GM18507 (cell line): ENCODE measurements at regions not wholly inside any gene's neighbourhood (a gene's known extent, or its start where the extent isn't known, plus 50 kb on each side); places are given as distances from the start of the nearest gene placed in this dataset.
A peak's percentile ranks its signal among the peaks of the same experiment; 100 is the strongest.

Source experiments
- DNase-seq: peaks from one replicate; pipeline ENCODE4 v3.0.0; 2011; ENCODE audit warnings: low read depth; ENCODE audit not compliant: insufficient read length; ENCODE audit errors: extremely low spot score
- FAIRE-seq: peaks from 2 replicates; lab custom pipeline; 2011; peaks lifted over from hg19 to GRCh38; lab: Jason Lieb, UNC

DNA sequence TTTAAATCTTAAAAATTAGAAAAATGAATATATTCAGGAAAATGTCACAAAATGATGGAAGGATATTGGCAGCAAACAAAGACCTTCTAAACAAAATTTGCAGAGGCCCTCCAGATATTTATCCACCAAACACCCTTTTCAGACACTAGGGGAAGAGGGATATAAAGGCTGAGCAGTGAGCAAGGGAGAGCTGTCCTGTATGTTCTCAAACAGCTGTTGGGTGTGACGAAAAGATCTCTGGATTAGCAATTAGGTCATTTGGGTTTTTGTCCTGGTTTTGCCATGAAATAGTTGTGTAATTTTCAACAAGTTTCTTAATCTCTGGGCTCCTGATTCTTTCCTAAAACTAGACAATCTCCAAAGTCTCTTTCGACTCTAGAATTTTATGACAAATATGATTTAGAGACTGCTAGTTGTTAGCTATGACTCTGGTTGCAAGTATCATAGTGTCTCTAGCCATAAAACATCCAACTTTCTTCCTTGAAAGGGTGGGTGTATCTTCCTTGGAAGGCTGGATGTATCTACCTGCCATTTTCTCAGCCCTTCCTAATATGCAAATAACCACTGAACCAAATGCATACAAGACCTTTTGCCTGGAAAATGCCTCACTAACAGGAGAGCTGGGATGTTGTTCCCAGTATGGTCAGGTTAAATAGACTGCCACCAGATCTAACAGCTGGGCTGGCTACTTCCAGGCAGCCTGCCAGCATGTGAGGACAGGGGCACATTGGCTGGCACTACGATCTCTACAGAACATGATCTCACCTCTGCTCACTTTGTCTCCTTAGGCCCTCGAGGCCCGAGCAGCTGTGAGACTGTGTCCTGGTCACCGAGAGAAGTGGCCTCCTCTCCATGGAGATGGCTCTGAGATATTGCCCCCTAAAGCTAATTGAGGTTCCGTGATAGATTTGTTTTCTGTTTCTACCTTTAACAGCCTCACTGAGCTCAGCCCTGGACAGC lies 225.5 kb upstream of the JADE1 start:
- DNase-seq (no peak), FAIRE-seq (no peak)

DNA sequence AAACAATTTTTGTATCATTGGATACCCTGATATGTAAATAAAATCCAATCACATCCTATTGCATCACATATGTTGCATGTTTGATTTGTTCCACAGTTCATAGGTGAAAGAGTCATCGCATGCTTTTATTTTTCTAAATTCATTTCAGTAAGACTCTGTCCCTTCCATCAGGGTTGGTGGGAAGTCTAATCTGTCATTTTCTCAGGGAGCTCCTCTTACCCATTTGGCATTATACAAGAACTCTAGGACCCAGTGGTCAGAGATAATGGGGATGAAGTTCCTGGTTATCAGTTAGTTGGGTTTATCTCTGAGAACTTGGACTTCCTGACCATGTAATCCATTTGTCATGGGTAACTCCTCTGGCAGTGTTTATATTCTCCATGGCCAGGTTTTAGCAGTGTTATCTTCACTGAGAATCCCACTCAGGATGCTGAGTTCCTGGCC lies 227.1 kb upstream of the JADE1 start:
- no peak for FAIRE-seq
- no peak for DNase-seq

DNA sequence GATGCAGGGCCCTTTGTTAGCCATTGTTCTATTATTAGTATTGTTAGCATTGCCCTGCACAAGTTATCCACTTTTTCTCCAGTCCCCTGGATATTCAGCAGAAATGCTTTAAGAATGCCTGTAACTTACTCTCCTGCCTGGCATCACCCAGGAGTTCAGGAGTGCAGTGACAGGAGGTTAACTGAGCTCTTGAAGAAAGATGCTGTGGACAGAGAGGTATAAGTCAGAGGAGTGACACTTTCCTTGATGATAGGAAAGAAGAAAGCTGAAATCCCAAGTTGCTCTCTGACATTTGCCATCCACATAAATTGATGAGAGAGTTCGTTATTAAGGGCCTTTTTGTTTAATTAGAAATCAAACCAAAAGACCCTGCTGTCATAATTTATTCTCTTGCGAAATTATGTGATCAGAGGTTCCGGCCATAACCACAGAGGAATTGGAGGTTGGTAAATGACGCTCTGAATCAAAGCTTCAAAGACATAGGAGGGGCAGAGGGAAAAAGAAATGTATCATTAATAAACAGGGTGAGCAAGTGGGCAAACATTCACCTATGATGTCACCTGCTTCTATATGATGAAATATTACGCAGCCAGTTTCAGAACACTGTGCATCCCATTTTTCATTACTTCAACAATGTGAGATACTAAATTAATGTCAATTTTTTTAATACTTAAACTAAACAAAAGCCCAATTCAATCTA lies 230.2 kb upstream of the JADE1 start:
- no peak for DNase-seq
- FAIRE-seq: no peak

DNA sequence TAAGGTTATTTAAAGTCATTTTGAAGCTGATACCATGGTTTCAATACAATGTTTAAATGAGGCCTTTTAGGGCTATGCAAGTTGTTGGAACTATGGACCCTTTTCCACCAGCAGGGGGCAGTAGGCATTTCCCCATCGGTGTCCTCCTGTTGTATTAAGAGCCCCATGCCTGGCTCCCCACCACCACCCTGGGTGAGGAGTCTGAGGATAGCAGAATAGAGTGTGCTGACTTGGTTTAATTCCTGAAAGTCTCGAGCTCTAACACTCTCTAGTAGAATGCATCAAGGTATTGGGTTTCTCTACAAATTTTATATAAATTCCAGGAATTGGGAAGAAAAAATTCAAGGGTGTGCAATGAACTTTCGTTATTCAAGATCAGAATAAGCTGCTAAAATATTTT lies 234.8 kb upstream of the JADE1 start:
- FAIRE-seq (peak; percentile 54), DNase-seq (peak; percentile 37)

DNA sequence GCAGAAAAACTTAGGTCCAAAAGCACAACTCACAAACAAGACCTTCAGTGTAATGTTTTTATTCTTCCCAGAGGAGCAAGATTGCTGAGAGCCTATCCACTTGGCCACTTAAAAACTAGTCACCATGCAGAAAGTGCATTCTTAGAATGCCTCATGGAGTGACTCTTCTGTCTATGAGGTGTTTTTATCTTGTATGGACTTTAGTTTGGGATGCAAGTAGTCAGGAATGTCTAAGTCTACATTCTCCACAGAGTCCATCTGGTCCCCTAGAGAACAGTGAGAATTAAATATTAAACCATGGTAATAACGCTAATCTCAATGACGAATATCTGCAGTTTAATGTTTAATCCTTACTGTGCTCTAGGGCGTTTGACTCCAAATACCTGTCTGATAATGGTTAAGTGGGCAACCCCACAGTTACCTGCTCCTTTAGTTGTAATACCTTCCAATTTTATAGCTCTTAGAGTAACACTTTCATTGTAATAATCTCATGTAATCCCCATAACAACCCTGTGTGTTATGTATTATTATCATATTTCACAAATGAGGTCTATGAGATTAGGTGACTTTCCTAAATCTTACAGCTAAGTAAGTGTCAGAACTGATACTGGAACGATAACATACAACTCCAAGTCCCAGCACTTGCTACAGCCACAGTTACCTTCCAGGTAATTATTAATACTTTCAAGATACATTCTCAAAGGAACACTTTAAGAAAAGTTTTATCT lies 235.6 kb upstream of the JADE1 start:
- no peak for FAIRE-seq
- no peak for DNase-seq

DNA sequence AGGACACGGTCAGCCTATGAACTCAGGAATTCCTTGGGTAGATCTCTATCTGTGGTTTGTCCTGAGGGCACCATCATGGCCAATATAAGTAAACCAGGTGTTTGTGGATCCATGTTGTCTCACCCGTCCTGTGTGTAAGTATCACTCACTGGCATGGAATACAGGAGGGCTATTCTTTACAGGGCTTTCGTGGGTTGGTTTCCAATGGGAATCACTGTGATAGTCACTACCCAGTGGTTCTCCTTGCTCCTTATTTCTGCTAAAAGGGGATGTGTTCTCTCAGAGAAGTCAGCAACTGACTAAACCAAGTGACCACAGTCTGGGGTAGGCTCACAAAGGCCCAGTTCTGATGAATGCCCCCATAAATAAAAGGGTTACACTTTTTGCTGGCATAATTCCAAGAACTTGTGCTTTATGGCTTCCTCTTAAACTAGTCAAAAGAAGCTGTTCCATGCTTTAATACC lies 236.7 kb upstream of the JADE1 start:
- no peak for FAIRE-seq
- no peak for DNase-seq

DNA sequence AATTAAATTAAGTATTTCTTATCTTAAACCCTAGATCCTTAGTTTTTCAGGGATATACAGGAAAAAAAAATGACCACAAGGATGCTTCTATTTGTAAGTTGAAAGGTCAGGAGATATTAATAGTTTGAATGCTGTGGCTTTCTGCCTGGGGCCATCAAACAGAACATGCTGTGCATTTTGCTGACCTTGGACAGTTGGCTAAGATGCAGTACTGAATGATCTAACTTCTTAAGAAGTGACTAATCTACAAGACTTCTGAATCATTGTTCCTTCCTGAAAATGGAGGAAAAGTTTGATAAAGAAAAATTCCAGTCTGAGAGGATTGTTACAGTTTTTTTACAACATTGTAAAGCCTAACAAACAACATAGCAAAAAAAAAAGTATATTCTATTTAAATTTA lies 237.8 kb upstream of the JADE1 start:
- DNase-seq: no peak
- no peak for FAIRE-seq

DNA sequence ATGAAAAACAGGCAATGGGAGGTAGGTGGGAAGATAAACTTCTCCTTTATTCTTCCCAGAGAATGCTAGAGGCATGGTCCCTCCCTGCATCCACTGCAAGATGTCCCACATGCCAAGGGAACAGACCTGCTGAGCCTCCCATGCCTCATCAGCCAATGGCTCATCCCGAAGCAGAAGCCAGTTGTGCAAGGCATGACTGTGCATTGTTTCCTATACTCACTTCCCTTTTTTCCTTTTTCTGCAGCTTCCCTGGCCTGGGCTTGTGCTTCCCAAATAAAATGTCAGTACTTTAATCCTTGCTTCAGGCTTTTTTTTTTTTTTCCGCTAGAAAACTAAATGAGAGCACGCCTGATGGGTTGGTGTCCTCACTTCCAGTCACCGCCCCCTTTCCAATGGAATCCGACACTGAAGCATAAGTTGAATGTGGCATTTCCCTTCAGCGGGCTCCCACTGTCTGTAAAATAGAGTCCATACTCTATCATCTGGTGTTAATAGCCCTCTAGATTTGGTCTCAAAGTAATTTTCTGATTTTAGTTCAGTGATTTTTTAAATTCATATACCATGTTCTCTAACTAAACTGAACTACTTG lies 239.0 kb upstream of the JADE1 start:
- no peak for FAIRE-seq
- DNase-seq: no peak

DNA sequence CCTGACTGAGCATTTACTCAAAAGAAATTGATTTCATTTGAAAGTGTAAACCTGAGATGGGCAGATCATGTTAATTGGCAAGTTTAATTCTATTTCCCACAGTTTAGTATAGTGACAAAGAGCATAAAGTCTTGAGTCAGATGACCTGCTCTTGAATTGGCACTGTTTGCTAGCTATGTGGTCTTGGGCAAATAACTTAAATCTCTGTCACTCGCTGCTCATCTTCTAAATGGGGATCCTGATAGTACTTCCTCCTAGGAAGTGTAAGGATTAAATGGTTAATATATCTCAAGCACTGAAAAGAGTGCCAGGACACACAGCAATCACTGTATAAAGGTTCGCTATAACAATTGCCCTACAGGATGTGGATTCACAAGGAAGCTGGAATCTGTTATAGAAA lies 242.8 kb upstream of the JADE1 start:
- FAIRE-seq (no peak), DNase-seq (no peak)

DNA sequence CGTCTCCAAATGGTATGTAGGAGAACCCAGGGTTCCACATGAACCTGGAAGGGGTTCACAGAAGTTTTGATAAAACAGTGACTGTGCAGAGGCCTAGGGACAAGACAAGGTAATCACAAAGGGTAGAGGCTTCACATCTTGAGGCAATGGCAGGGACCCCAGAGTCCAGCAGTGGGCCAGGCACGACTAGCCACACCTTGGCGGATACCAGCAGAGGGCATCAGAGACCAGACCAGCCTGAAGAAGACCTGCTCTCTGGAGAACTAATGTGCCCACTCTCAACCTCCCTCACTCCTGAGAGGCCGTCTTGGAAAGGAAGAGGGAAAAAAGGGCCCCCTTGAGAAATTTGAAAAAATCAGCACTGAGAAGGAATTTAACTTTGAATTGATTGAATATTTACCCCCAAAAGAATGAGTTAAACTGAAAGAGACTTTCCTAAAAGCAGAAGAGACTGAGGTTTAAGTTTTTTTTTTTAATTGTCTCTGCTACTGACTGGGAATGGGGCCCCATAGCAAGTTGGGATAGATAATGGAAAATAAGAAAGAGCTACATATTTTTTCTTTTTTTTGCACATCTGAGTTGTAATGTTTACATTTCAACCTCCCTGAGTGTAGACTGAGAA lies 243.8 kb upstream of the JADE1 start:
- DNase-seq: no peak
- peak; percentile 56 for FAIRE-seq

DNA sequence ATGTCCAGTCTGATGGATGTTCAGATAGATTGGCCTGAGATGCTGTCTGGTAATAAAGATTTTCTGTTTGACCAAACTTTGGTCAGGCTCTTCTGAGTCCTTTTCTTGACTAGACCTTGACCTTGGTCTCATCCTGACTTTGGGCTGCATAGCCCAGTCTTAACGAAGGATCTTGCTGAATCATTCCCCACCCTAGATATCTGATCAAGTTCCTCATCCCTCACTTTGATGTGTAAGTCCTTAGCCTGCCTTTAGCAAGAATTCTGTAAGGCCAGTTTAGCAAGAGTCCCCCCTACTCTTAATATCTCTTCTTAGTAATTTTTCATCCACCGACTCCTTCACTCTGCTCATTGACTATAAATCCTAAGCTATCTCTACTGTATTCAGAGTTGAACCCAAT lies 244.4 kb upstream of the JADE1 start:
- no peak for FAIRE-seq
- DNase-seq: no peak

DNA sequence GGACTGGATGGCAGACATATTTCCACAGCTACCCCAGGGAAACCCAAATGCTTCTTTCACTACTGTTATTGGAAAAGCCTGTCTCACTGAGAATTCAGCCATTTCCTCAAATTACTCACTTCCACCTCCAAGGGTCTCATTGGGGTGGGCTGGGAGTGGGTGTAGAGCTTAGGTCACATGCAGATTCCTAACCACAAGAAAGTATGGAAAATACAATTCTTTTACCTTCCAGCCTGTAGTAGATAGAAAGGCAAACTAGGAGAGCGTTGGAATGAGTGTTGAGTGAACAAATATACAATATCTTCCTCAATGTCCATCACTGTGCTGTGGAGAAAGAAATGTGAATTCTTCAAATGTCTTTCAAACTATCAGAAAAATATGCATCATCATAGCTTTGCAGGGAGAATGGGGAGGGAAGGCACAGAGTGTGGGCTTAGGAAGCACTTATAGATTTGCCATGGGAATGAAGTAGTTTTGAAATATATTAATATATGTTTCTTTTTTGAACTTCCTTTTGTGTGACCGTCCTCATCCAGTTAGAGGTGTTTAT lies 245.3 kb upstream of the JADE1 start:
- DNase-seq (no peak), FAIRE-seq (no peak)

DNA sequence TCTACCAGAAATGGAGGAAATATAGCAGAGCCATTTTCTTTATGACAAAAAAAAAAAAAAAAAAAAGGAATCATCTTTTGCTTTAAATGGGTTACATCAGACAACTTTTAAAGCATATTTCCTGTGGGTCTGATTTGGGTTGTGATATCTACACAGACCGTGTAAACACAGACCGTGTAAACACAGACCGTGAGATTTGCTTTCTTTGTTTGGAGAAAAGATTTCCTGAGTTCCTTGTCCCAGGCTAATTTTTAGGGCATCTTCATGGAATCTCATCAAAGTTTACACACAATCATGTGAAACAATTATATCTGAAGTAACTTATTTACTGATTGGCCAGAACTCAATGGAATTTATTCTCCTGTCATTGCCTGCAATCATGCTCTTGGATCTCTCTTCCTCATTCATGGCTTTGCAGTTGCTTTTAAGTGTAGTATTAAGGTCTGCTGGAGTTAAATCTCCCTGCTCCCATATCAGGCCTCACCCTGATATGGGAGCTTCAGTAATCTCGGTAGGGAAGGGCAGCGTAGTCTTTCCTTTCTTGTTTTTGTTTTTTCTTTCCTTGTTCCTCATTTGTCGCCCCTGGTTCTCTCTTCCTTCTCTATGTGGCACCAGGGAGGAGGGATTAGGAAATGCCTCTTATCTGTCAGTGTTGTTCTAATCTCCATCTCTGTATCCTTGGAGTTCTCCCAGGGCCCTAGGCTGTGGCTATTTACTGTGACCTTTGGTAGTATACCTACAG lies 248.6 kb upstream of the JADE1 start:
- FAIRE-seq (no peak), DNase-seq (no peak)

DNA sequence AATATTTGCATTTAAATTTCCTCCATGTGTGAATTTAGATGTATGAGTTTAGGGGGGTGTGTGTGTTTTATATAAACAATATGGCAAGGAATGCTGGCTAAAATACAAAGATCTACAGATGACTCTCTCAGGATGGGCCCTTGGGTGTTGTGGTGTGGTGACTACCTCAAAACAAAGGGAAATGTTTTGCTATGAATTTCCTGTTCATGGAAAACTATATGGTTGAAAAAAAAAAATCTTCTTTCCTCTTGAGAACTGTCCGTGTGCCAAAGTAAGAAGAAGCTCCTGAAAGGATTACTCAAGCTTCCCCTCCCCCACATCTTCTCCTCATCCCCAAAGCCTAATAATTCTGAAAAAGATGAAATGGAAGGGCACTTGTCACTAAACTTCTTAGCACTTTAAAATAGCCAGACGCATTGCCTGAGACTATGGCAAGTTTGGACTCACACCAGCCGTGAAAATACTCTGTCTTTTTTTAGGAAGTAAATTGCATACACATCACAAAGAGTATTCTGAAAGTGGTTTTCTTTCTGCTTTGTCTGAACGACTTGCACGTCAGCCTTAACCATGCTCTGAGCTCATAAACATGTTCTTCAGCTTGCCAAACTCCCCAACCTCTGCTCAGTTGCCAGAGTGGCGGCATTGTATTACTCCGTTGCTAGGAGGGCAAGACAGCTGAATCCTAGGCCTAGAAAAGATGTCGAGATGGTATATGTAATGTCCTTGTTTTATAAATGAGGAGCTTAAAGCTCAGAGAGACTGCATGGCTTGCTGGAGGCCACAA lies 250.4 kb upstream of the JADE1 start:
- no peak for DNase-seq
- FAIRE-seq: no peak

DNA sequence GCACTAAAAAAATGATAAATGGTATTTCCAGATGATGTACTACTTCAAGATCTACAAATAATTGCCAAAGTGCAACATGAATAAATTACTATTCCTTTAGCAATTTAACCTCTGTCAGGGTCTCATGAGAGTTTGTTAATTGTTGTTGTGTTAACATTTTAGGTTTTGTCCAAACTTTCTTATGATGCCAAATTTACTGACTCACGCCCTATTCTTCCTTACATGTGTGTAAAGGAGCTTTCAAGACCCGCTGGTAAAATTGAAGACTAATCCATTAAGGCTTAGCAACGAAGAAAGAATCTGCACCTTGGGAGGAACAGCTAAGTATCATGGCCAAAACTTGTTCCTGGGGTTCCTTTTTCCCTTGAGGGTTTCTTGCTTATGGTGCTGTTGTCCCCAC lies 252.7 kb upstream of the JADE1 start:
- DNase-seq: no peak
- no peak for FAIRE-seq

DNA sequence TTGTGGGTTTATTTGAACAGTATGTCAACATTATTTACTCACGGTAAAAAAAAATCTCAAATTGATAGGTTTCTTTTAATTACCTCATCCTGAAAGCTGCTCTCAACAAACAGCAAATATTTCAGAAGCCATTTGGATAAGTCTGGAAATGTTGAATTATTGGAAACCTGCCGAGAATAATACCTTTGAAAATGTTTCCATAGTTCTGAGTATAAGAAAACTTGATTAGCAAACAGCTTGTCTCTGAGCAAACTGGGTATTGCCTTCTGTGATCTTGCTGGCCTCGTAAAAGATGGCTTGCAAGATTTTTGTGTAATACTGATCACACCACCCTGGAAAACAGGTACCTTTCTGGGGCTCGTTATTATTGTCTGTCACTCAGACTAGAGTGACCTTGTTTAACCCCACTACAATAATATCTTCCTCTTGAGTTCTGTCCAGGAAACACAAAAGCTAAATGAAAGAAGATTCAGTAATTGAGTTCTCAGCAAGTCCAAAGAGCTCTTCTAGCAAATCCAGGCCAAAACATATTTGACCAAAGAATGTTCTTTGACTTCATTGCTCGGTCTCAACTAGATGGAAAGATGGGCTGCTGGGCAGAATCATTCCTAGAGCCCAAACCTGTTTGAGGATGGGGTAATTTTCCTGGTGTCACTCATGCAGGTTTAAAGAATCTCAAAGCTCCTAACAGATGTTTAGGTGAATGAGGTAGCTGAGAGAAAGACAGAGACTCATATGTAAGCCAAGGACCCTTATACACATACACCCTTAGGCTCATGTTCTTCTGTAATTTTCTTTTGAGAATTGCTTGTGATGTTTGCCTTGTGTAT lies 255.6 kb upstream of the JADE1 start:
- DNase-seq (no peak), FAIRE-seq (no peak)

DNA sequence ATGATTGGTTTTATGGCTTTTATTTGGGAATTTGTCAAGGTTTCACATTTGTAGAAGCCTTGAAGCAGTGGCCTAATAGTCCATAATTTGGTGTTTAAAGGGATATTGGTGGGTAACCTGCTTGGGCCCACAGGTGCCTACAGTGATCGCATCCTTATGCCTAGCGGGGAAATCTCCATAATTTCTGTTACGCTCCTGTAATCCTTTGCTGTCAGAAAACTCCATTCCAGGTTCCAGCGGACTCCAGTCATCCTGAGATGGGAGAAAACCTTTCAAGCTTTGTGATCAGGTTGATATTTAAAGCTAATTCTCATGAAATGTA lies 257.0 kb upstream of the JADE1 start:
- DNase-seq (no peak), FAIRE-seq (no peak)
